A673 (cell line): ENCODE measurements at regions not wholly inside any gene's neighbourhood (a gene's known extent, or its start where the extent isn't known, plus 50 kb on each side); places are given as distances from the start of the nearest gene placed in this dataset.

ENCODE experiments used
- BruUV-seq: library from RNA; stranded (reverse); fragments of 400-500 nt; replicated peaks from 2 replicates; lab custom pipeline; 2021; lab: Mats Ljungman, UMichigan
- CTCF ChIA-PET: fragments of 300-600 bp; sonication (Branson Sonifier 250); formaldehyde crosslinking; loops from one replicate; lab custom pipeline; 2022; ENCODE audit warnings: antibody characterized with exemption; lab: Charles Lee
- POLR2A ChIA-PET: fragments of 300-600 bp; sonication (Branson Sonifier 250); formaldehyde crosslinking; loops from one replicate; lab custom pipeline; 2022; ENCODE audit warnings: antibody characterized with exemption; ENCODE audit not compliant: low non-redundant PET; lab: Charles Lee
- DNase-seq: peaks from one replicate; pipeline ENCODE4 v3.0.0-alpha.2; 2015; ENCODE audit warnings: low spot score
- H3K27ac ChIP-seq: fragments of 200-600 bp; sonication (generic); 2 replicates; pipeline ENCODE4 v1.5.1; 2016; ENCODE audit warnings: mixed run types, low read depth, mild to moderate bottlenecking, mixed read lengths, antibody characterized with exemption, low read length; ENCODE audit not compliant: poor library complexity, severe bottlenecking
- H3K27me3 ChIP-seq: fragments of 200-600 bp; sonication (generic); replicated peaks from 2 replicates; pipeline ENCODE4 v1.6.1; 2017; ENCODE audit warnings: mixed run types, low read depth, mild to moderate bottlenecking, mixed read lengths, antibody characterized with exemption, low read length; ENCODE audit not compliant: insufficient read depth, poor library complexity
- H3K36me3 ChIP-seq: fragments of 200-600 bp; sonication (generic); 2 replicates; pipeline ENCODE4 v1.6.1; 2016; ENCODE audit warnings: mixed run types, mild to moderate bottlenecking, mixed read lengths, antibody characterized with exemption, low read length; ENCODE audit not compliant: insufficient read depth, poor library complexity, severe bottlenecking
- H3K4me1 ChIP-seq: fragments of 200-600 bp; sonication (generic); 2 replicates; pipeline ENCODE4 v1.6.1; 2017; ENCODE audit warnings: mixed run types, mild to moderate bottlenecking, mixed read lengths, antibody characterized with exemption, low read length; ENCODE audit not compliant: insufficient read depth, poor library complexity, severe bottlenecking
- H3K4me3 ChIP-seq: fragments of 200-600 bp; sonication (generic); 2 replicates; pipeline ENCODE4 v1.5.1; 2016; ENCODE audit warnings: low read depth, mixed run types, mild to moderate bottlenecking, mixed read lengths, low read length; ENCODE audit not compliant: poor library complexity, severe bottlenecking
- H3K9me3 ChIP-seq: fragments of 200-600 bp; sonication (generic); 2 replicates; pipeline ENCODE4 v1.6.1; 2016; ENCODE audit warnings: mixed run types, low read depth, mild to moderate bottlenecking, mixed read lengths, antibody characterized with exemption, low read length; ENCODE audit not compliant: poor library complexity, severe bottlenecking
- CTCF ChIP-seq: fragments of 300-800, 200-600 bp; sonication (generic); conservative IDR thresholded peaks from 2 replicates; pipeline ENCODE4 v1.5.1; 2017; ENCODE audit warnings: low read depth, mild to moderate bottlenecking, antibody characterized with exemption, low read length, moderate library complexity, mixed read lengths
- EZH2 ChIP-seq: fragments of 200-600 bp; sonication (generic); IDR thresholded peaks from 2 replicates; pipeline ENCODE4 v1.6.1; 2017; ENCODE audit warnings: borderline replicate concordance, low read depth, mild to moderate bottlenecking, mixed read lengths, antibody characterized with exemption, low read length; ENCODE audit not compliant: poor library complexity, severe bottlenecking
- intact Hi-C: fragments of 100-400 bp; cut with micrococcal nuclease; formaldehyde crosslinking; loops from one replicate; pipeline ENCODE4 v1.10.0; 2022; ENCODE audit not compliant: unreplicated experiment

- no peak for DNase-seq
- Histone ChIP-seq H3K27ac (no peak overlapping the region), H3K4me3 (no peak overlapping the region), H3K27me3 (peaks cover 12% of the 10 kb centered on the region), H3K4me1 (no peaks in the 10 kb centered on the region), H3K36me3 (no peaks in the 10 kb centered on the region), H3K9me3 (no peaks in the 10 kb centered on the region)
- ChIA-PET CTCF (no interaction called here), POLR2A (no interaction called here)
- intact Hi-C loops = no loop called here
- TF ChIP-seq EZH2 = no peak
- no peak for TF ChIP-seq CTCF
- BruUV-seq = no TSS peak
Measured at GRCh38 chr2:21418456-21418855, 294.7 kb downstream of the TDRD15 start.

- Histone ChIP-seq H3K4me3 (no peak overlapping the region), H3K27me3 (peaks cover 12% of the 10 kb centered on the region), H3K9me3 (no peaks in the 10 kb centered on the region), H3K27ac (no peak overlapping the region), H3K4me1 (no peaks in the 10 kb centered on the region), H3K36me3 (no peaks in the 10 kb centered on the region)
- intact Hi-C loops = no loop called here
- TF ChIP-seq EZH2 (no peak), CTCF (no peak)
- CTCF ChIA-PET = no interaction called here
- POLR2A ChIA-PET = no interaction called here
- DNase-seq = no peak
- BruUV-seq = no TSS peak
Measured at GRCh38 chr2:21420553-21421335, 297.0 kb downstream of the TDRD15 start.

GRCh38 chr2:21422050-21422449 lies 298.3 kb downstream of the TDRD15 start:
- no peaks in the 10 kb centered on the region for H3K9me3 ChIP-seq
- no peak overlapping the region for H3K4me3 ChIP-seq
- H3K27ac ChIP-seq = no peak overlapping the region
- no peaks in the 10 kb centered on the region for H3K4me1 ChIP-seq
- peak; percentile 63 for DNase-seq
- no peaks in the 10 kb centered on the region for H3K36me3 ChIP-seq
- intact Hi-C loops = no loop called here
- POLR2A ChIA-PET = no interaction called here
- peaks cover 15% of the 10 kb centered on the region for H3K27me3 ChIP-seq
- BruUV-seq = no TSS peak
- CTCF ChIA-PET = interaction anchor here (0.9 kb wide), 1 partner anchor 105 kb away, joined by 3 read pairs; no protein-coding TSS in a partner anchor
- TF ChIP-seq EZH2 (no peak), CTCF (peak; percentile 81)
